DND-41 (cell line): ENCODE measurements at regions not wholly inside any gene's neighbourhood (a gene's known extent, or its start where the extent isn't known, plus 50 kb on each side); places are given as distances from the start of the nearest gene placed in this dataset.

Experiments
- ATAC-seq: fragments of 200-7000 bp; cut with Tn5 transposase; 3 replicates; pipeline ENCODE4 v1.9.1; 2021; ENCODE audit warnings: low read depth; ENCODE audit not compliant: insufficient read depth
- DNase-seq: peaks from one replicate; pipeline ENCODE4 v3.0.0-alpha.2; 2020
- H2AFZ ChIP-seq: 2 replicates; pipeline ENCODE4 v1.6.0; 2012; ENCODE audit warnings: low read depth, low read length
- H3K27ac ChIP-seq: 2 replicates; pipeline ENCODE4 v1.5.1; 2012; ENCODE audit warnings: low read length, inconsistent platforms
- H3K27me3 ChIP-seq: fragments of 200-600 bp; sonication (generic); 2 replicates; pipeline ENCODE4 v1.6.0; 2012; ENCODE audit warnings: low read length, mild to moderate bottlenecking, inconsistent platforms; ENCODE audit not compliant: insufficient read depth, poor library complexity
- H3K36me3 ChIP-seq: 2 replicates; pipeline ENCODE4 v1.5.1; 2012; ENCODE audit warnings: low read length, inconsistent platforms; ENCODE audit not compliant: insufficient read depth
- H3K4me1 ChIP-seq: 2 replicates; pipeline ENCODE4 v1.5.1; 2012; ENCODE audit warnings: mild to moderate bottlenecking, low read length; ENCODE audit not compliant: insufficient read depth
- H3K4me2 ChIP-seq: 2 replicates; pipeline ENCODE4 v1.6.0; 2012; ENCODE audit warnings: mild to moderate bottlenecking, moderate library complexity, low read length, inconsistent platforms; ENCODE audit not compliant: insufficient read depth
- H3K4me3 ChIP-seq, 2 experiments: fragments of 200-600 bp in 1 of 2; shearing (Covaris generic) in 1 of 2; 2 replicates each; pipeline ENCODE4 v1.5.1; 2012 to 2016; ENCODE audit warnings: inconsistent platforms in 2 of 2, low read length in 2 of 2, mild to moderate bottlenecking in 2 of 2, low read depth in 1 of 2, moderate library complexity in 1 of 2
- H3K79me2 ChIP-seq: 2 replicates; pipeline ENCODE4 v1.6.0; 2012; ENCODE audit warnings: low read length, inconsistent platforms; ENCODE audit not compliant: insufficient read depth
- H3K9ac ChIP-seq: 2 replicates; pipeline ENCODE4 v1.6.0; 2012; ENCODE audit warnings: low read depth, mild to moderate bottlenecking, inconsistent platforms, low read length, moderate library complexity
- H3K9me3 ChIP-seq: 2 replicates; pipeline ENCODE4 v1.5.1; 2012; ENCODE audit warnings: low read length, moderate library complexity, mild to moderate bottlenecking, inconsistent platforms; ENCODE audit not compliant: insufficient read depth, severe bottlenecking
- H4K20me1 ChIP-seq: 2 replicates; pipeline ENCODE4 v1.6.0; 2012; ENCODE audit warnings: low read length; ENCODE audit not compliant: insufficient read depth
- EZH2 ChIP-seq: IDR thresholded peaks from 3 replicates; pipeline ENCODE4 v1.6.1; 2012; ENCODE audit warnings: borderline replicate concordance, low read depth, mild to moderate bottlenecking, moderate library complexity, low read length, inconsistent platforms; ENCODE audit not compliant: severe bottlenecking
- TF ChIP-seq, protein P1 (sequence below): IDR thresholded peaks from 2 replicates; pipeline ENCODE4 v1.5.1; 2012; ENCODE audit warnings: borderline replicate concordance, low read length, moderate library complexity, mild to moderate bottlenecking; ENCODE audit not compliant: poor library complexity, severe bottlenecking; ENCODE audit errors: extremely low read depth

DNA sequence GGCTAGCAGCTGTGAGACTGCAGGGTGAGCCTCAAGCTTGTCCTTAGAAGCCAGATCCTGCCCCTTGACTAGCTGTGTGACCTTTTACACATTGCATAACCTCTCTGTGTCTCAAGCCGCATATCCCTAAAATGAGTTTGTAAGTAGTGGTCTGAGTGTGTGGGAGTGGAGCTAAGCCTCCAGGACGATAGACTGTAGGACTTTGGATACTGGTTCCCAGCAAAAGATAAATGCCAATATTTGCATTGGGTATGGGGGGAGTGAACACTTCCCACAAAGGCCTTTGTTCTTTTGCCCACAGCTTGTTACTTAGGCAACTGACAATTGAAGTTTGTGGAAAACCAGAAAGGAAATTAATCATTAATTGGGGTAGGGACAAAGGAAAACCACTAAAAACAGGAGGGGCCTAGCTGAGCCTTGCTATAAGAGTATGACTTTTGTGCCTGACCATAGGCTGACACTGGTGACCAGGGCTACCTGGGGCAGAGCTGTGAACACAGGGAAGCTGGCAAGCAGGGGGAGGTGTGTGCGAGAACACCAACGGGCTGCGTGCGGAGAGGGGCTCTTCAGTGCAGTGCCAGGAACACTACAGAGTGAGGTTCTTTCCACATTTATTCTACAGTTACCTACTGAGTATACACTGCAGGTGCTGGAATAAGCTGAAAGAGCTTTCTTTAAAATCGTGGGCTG, 102.4 kb upstream of the ETV3 start:
- Histone ChIP-seq H3K36me3 (no peaks in the 10 kb centered on the region), H3K79me2 (no peaks in the 10 kb centered on the region), H2AFZ (no peak overlapping the region), H3K27ac (no peak overlapping the region), H3K27me3 (peaks cover 12% of the 10 kb centered on the region), H4K20me1 (no peaks in the 10 kb centered on the region), H3K4me2 (no peak overlapping the region), H3K9me3 (no peaks in the 10 kb centered on the region), H3K9ac (no peak overlapping the region), H3K4me1 (no peaks in the 10 kb centered on the region), H3K4me3 (no peak overlapping the region)
- no peak for DNase-seq
- ATAC-seq = no peak
- TF ChIP-seq, protein P1, sequence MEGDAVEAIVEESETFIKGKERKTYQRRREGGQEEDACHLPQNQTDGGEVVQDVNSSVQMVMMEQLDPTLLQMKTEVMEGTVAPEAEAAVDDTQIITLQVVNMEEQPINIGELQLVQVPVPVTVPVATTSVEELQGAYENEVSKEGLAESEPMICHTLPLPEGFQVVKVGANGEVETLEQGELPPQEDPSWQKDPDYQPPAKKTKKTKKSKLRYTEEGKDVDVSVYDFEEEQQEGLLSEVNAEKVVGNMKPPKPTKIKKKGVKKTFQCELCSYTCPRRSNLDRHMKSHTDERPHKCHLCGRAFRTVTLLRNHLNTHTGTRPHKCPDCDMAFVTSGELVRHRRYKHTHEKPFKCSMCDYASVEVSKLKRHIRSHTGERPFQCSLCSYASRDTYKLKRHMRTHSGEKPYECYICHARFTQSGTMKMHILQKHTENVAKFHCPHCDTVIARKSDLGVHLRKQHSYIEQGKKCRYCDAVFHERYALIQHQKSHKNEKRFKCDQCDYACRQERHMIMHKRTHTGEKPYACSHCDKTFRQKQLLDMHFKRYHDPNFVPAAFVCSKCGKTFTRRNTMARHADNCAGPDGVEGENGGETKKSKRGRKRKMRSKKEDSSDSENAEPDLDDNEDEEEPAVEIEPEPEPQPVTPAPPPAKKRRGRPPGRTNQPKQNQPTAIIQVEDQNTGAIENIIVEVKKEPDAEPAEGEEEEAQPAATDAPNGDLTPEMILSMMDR = no peak
- TF ChIP-seq EZH2 = no peak

- no peak overlapping the region for H2AFZ ChIP-seq
- H3K36me3 ChIP-seq = no peaks in the 10 kb centered on the region
- no peak overlapping the region for H3K27ac ChIP-seq
- H3K27me3 ChIP-seq = peaks cover 12% of the 10 kb centered on the region
- DNase-seq = no peak
- TF ChIP-seq EZH2 = no peak
- TF ChIP-seq, protein P1 = no peak
- H3K79me2 ChIP-seq = no peaks in the 10 kb centered on the region
- no peak overlapping the region for H3K9ac ChIP-seq
- no peaks in the 10 kb centered on the region for H3K4me1 ChIP-seq
- no peak overlapping the region for H3K4me2 ChIP-seq
- H3K9me3 ChIP-seq = no peaks in the 10 kb centered on the region
- H3K4me3 ChIP-seq = no peak overlapping the region
- no peaks in the 10 kb centered on the region for H4K20me1 ChIP-seq
- no peak for ATAC-seq
These were observed 101.7 kb upstream of the ETV3 start for GRCh38 chr1:157239936-157240335.

- no peaks in the 10 kb centered on the region for H3K4me1 ChIP-seq
- no peak for ATAC-seq
- no peak overlapping the region for H3K4me2 ChIP-seq
- TF ChIP-seq EZH2 = no peak
- TF ChIP-seq, protein P1 = no peak
- H3K27me3 ChIP-seq = peaks cover 12% of the 10 kb centered on the region
- no peaks in the 10 kb centered on the region for H4K20me1 ChIP-seq
- no peaks in the 10 kb centered on the region for H3K9me3 ChIP-seq
- H3K9ac ChIP-seq = no peak overlapping the region
- no peak for DNase-seq
- no peak overlapping the region for H2AFZ ChIP-seq
- no peaks in the 10 kb centered on the region for H3K36me3 ChIP-seq
- H3K4me3 ChIP-seq = no peak overlapping the region
- H3K79me2 ChIP-seq = no peaks in the 10 kb centered on the region
- no peak overlapping the region for H3K27ac ChIP-seq
These were observed 100.4 kb upstream of the ETV3 start for GRCh38 chr1:157238585-157238984.

GRCh38 chr1:157237981-157238380, 99.8 kb upstream of the ETV3 start:
- no peaks in the 10 kb centered on the region for H4K20me1 ChIP-seq
- H3K4me3 ChIP-seq = no peak overlapping the region
- no peak overlapping the region for H3K4me2 ChIP-seq
- no peaks in the 10 kb centered on the region for H3K36me3 ChIP-seq
- no peaks in the 10 kb centered on the region for H3K4me1 ChIP-seq
- no peak overlapping the region for H2AFZ ChIP-seq
- no peak for ATAC-seq
- peaks cover 12% of the 10 kb centered on the region for H3K27me3 ChIP-seq
- H3K9me3 ChIP-seq = no peaks in the 10 kb centered on the region
- H3K9ac ChIP-seq = no peak overlapping the region
- DNase-seq = no peak
- TF ChIP-seq EZH2 = no peak
- TF ChIP-seq, protein P1 = no peak
- no peak overlapping the region for H3K27ac ChIP-seq
- H3K79me2 ChIP-seq = no peaks in the 10 kb centered on the region
